ENCODE measurements at regions not wholly inside any gene's neighbourhood (a gene's known extent, or its start where the extent isn't known, plus 50 kb on each side); places are given as distances from the start of the nearest gene placed in this dataset.
"Not testable (repeated sequence)": the region's sequence is repeated elsewhere in the genome, so short reads cannot be mapped to it uniquely, and the experiment has no call there.

- not testable (repeated sequence) for DNase-seq (ENCODE audit: extremely low read depth in 1 of 11, low read depth in 9 of 11, low spot score in 4 of 11)
Observed at GRCh38 chr1:68817505-68818210, 320.8 kb upstream of the DEPDC1 start.

GRCh38 chr1:68819190-68819829 lies 322.4 kb upstream of the DEPDC1 start:
- DNase-seq (ENCODE audit: extremely low read depth in 1 of 11, low read depth in 9 of 11, low spot score in 4 of 11), result no peak

GRCh38 chr1:68820151-68820550 lies 323.3 kb upstream of the DEPDC1 start:
- no peak for DNase-seq (ENCODE audit: extremely low read depth in 1 of 11, low read depth in 9 of 11, low spot score in 4 of 11)

GRCh38 chr1:68826836-68827235 lies 330.0 kb upstream of the DEPDC1 start:
- DNase-seq (ENCODE audit: extremely low read depth in 1 of 11, low read depth in 9 of 11, low spot score in 4 of 11), result no peak

- no peak for DNase-seq (ENCODE audit: extremely low read depth in 1 of 11, low read depth in 9 of 11, low spot score in 4 of 11)
Observed at GRCh38 chr1:68827261-68827660, 330.4 kb upstream of the DEPDC1 start.

- no peak for DNase-seq (ENCODE audit: extremely low read depth in 1 of 11, low read depth in 9 of 11, low spot score in 4 of 11)
Observed at GRCh38 chr1:68828013-68828412, 331.1 kb upstream of the DEPDC1 start.

- DNase-seq (ENCODE audit: extremely low read depth in 1 of 11, low read depth in 9 of 11, low spot score in 4 of 11), result no peak
Observed at GRCh38 chr1:68831281-68831680, 334.4 kb upstream of the DEPDC1 start.

GRCh38 chr1:68848017-68848416 lies 351.1 kb upstream of the DEPDC1 start:
- no peak for DNase-seq (ENCODE audit: extremely low read depth in 1 of 11, low read depth in 9 of 11, low spot score in 4 of 11)

- no peak for DNase-seq (ENCODE audit: extremely low read depth in 1 of 11, low read depth in 9 of 11, low spot score in 4 of 11)
Observed at GRCh38 chr1:68868606-68869005, 371.7 kb upstream of the DEPDC1 start.

- no peak for DNase-seq (ENCODE audit: extremely low read depth in 1 of 11, low read depth in 9 of 11, low spot score in 4 of 11)
Observed at GRCh38 chr1:68873144-68873543, 376.3 kb upstream of the DEPDC1 start.

GRCh38 chr1:68881330-68882194 lies 384.7 kb upstream of the DEPDC1 start:
- DNase-seq (ENCODE audit: extremely low read depth in 1 of 11, low read depth in 9 of 11, low spot score in 4 of 11), result not testable (repeated sequence)

GRCh38 chr1:68889471-68889870 lies 392.6 kb upstream of the DEPDC1 start:
- no peak for DNase-seq (ENCODE audit: extremely low read depth in 1 of 11, low read depth in 9 of 11, low spot score in 4 of 11)

GRCh38 chr1:68890736-68891135 lies 393.9 kb upstream of the DEPDC1 start:
- no peak for DNase-seq (ENCODE audit: extremely low read depth in 1 of 11, low read depth in 9 of 11, low spot score in 4 of 11)

GRCh38 chr1:68904477-68904876 lies 407.6 kb upstream of the DEPDC1 start:
- no peak for DNase-seq (ENCODE audit: extremely low read depth in 1 of 11, low read depth in 9 of 11, low spot score in 4 of 11)

GRCh38 chr1:68906431-68906830 lies 409.5 kb upstream of the DEPDC1 start:
- no peak for DNase-seq (ENCODE audit: extremely low read depth in 1 of 11, low read depth in 9 of 11, low spot score in 4 of 11)

GRCh38 chr1:68907491-68907890 lies 410.6 kb upstream of the DEPDC1 start:
- no peak for DNase-seq (ENCODE audit: extremely low read depth in 1 of 11, low read depth in 9 of 11, low spot score in 4 of 11)

- DNase-seq (ENCODE audit: extremely low read depth in 1 of 11, low read depth in 9 of 11, low spot score in 4 of 11), result no peak
Observed at GRCh38 chr1:68908316-68908715, 411.4 kb upstream of the DEPDC1 start.

- DNase-seq (ENCODE audit: extremely low read depth in 1 of 11, low read depth in 9 of 11, low spot score in 4 of 11), result peak in 9 of 11 donors; percentile 15 to 68 (median 34)
Observed at GRCh38 chr1:68916221-68916902, 419.5 kb upstream of the DEPDC1 start.

GRCh38 chr1:68917456-68917855 lies 420.6 kb upstream of the DEPDC1 start:
- no peak for DNase-seq (ENCODE audit: extremely low read depth in 1 of 11, low read depth in 9 of 11, low spot score in 4 of 11)
